ENCODE measurements at regions not wholly inside any gene's neighbourhood (a gene's known extent, or its start where the extent isn't known, plus 50 kb on each side); places are given as distances from the start of the nearest gene placed in this dataset.

DNA sequence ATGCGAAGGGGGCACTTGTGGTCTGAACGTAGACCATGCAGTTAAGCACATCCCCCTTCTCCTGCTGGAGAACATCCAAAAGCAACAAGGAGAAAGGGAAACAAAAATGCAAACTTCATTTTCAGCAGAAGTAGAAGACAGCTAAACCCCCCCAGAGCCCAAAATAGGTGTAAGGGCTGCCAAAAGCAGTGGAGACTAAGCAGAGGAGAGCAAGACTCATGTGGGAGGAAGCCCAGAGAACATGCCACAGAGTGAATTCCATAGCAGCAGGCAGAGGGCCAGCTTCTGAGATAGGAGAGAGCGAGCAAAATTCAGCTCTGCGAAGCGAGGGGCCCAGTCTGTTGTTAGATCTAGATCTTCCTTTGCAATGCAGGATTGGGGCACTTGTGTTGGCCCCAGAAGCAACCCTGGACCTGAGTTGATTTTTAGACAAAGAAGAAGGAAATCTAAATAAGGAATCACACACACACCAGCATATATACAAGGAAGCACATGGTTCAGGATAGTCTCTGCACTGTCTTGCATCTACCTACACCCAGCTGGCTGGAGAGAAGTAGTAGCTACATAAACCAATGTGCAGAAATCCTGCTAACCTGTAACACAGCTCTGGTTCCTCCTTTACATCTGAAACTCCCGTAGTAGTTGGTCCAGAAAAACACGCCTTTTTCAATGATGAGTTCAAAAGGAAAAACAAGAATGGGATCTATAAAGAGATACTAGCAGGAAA is 199.6 kb downstream of the SPRY2 start:
- Histone ChIP-seq H3K36me3 (ENCODE audit: insufficient read depth, low read length) (no peaks in the 10 kb centered on the region), H3K4me1 (ENCODE audit: insufficient read depth, low read length) (peaks cover 10% of the 10 kb centered on the region), H3K9me3 (ENCODE audit: control insufficient read depth, insufficient read depth, low read length) (no peaks in the 10 kb centered on the region), H3K9ac (ENCODE audit: low read depth, low read length) (no peak overlapping the region)

DNA sequence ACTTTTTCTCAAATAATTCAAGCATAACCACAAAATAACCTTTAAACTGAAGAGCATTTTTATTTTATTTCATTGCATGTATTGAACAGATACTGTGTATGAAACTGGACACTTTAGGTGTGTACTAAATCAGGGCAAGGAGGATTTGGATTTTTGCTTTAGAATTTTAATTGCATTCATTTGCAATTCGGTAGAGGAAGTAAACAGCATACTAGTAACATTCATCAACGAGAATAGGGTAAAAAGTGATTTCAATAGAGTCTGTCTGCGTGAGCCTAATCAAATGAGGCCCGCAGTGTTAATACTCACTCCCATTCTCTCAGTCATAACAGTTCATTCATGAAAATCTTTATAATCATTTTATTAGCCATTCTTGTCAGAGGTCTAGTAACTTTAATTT is 200.2 kb downstream of the SPRY2 start:
- no peaks in the 10 kb centered on the region for H3K9me3 ChIP-seq (ENCODE audit: control insufficient read depth, insufficient read depth, low read length)
- no peak overlapping the region for H3K9ac ChIP-seq (ENCODE audit: low read depth, low read length)
- no peaks in the 10 kb centered on the region for H3K36me3 ChIP-seq (ENCODE audit: insufficient read depth, low read length)
- H3K4me1 ChIP-seq (ENCODE audit: insufficient read depth, low read length), result peaks cover 10% of the 10 kb centered on the region

DNA sequence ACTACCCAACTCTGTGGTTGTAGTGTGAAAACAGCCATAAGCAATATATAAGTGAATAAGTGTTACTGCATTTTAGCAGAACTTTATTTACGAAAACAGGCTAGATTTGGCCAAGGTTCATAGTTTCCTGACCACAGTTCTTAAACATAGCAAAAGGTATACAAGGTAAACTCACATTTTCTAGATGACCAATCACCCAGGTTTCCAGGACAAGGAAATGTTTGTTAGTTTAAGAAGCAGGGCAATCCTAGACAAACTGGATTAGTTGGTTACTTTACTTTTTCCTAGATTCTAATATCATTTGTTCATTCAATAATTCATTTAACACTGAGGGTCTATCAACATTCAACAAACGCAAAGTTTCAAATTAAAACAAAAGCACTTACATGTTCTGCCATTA is 201.7 kb downstream of the SPRY2 start:
- Histone ChIP-seq H3K9ac (ENCODE audit: low read depth, low read length) (no peak overlapping the region), H3K9me3 (ENCODE audit: control insufficient read depth, insufficient read depth, low read length) (no peaks in the 10 kb centered on the region), H3K36me3 (ENCODE audit: insufficient read depth, low read length) (no peaks in the 10 kb centered on the region), H3K4me1 (ENCODE audit: insufficient read depth, low read length) (peaks cover 13% of the 10 kb centered on the region)

DNA sequence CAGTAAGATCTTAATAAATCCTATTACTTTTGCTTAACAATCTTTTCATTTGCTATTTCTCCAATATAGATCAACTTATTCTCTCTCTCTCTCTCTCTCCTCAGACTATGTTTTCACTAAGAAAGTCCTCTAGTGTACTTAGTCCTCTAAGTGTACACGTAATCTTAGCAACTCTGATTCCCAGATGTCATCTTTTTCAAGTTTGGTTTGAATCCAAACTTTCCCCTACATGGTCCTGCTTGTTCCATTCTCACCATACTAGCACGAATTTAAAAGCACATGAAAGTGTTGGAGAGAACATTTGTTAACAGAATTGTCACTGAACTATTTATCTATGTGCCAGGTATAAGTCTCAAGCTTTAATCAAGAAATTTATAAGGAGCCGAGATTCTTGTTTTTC is 202.9 kb downstream of the SPRY2 start:
- no peaks in the 10 kb centered on the region for H3K9me3 ChIP-seq (ENCODE audit: control insufficient read depth, insufficient read depth, low read length)
- peaks cover 25% of the 10 kb centered on the region for H3K4me1 ChIP-seq (ENCODE audit: insufficient read depth, low read length)
- H3K36me3 ChIP-seq (ENCODE audit: insufficient read depth, low read length), result no peaks in the 10 kb centered on the region
- H3K9ac ChIP-seq (ENCODE audit: low read depth, low read length), result no peak overlapping the region

DNA sequence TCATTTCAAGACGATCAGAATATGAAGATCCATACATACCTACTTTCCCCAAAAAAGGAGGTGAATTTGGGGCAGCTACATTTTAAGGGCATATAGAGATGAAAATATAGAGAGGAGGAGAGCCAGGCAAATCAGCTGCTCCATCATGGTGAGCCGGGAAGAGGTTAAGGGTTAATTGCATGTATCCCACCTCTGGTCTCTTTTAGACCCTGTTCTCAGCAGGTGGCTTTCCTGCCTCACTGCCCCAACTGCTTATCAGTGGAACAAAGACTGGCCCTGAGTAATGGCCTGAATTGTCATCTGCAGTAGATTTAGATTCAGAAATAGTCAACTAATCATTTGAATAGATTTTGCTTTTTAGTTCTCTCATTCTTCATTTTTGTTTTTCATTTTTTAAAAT is 206.6 kb downstream of the SPRY2 start:
- Histone ChIP-seq H3K36me3 (ENCODE audit: insufficient read depth, low read length) (no peaks in the 10 kb centered on the region), H3K4me1 (ENCODE audit: insufficient read depth, low read length) (peaks cover 27% of the 10 kb centered on the region), H3K9me3 (ENCODE audit: control insufficient read depth, insufficient read depth, low read length) (no peaks in the 10 kb centered on the region)

DNA sequence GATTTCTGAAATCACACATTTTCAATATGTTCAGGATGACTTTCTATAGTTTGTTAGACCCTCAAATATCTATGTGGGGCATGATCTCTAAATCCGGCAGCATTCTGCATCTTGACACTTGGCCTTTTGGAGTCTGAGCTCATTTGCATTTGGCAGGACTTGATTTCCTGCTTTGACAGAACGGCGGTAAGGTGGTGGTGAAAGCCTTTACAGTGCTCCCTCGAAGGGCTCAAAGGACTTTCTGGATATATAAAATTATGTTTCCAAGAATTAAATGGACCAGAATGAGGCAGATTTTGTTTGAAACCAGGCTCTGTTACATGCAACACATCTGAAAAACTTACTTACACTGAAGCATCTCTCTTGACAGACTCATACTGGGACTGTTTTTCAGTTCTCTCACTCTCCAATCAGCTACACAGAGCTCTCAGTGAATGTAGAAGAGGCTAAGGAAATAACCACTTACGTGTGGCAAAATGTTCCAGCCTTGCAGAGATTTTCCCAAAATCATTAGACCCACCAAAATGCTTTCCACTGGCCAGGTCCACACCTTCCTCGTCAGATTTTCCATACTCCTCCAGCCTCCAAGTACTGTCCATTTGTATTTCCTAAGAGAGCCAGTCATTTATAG is 207.2 kb downstream of the SPRY2 start:
- Histone ChIP-seq H3K9me3 (ENCODE audit: control insufficient read depth, insufficient read depth, low read length) (no peaks in the 10 kb centered on the region), H3K4me1 (ENCODE audit: insufficient read depth, low read length) (peaks cover 27% of the 10 kb centered on the region), H3K9ac (ENCODE audit: low read depth, low read length) (no peak overlapping the region), H3K36me3 (ENCODE audit: insufficient read depth, low read length) (no peaks in the 10 kb centered on the region)

More for the DNA sequence above, 206.6 kb downstream of the SPRY2 start:
- H3K9ac ChIP-seq (ENCODE audit: low read depth, low read length), result no peak overlapping the region

DNA sequence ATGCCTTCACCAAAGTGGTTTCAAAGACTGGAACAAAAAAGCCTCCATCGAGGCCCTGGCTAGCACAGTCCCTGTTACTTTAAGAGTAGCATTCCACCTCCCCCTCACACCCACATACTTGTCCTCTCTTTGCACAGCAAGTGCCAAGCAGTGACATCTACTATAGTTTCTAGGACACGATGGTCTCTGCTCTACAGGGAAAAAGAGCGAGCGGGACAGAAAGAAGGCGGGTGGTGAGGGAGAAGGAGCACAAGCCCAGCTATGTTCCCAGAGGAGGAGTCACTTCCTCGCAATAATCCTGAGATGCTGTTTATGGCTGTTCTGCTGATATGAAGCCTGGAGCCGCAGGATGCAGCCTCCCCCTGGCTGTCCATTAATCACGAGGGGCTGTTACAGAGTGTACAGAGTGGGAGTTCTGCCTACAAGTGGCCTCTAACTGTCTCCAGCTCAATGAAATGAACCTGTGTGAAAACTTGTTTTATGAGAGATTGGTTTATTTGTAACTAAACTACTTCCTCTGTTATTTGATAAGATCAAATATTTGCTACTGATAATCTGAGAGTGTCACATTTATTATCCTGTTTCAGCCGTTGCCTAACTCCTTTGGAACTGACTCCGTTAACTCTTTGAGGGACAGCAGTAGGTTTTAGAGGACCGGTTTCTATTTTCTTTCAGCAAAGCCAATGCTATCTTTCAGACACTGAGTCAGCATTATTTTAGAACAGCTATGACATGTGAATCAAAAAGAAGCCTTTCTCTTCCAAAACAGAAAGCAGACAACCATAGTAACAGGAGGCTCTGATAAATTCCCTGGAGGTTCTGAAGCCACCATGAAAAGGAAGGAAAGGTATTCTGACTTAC is 208.0 kb downstream of the SPRY2 start:
- Histone ChIP-seq H3K4me1 (ENCODE audit: insufficient read depth, low read length) (peaks cover 27% of the 10 kb centered on the region), H3K36me3 (ENCODE audit: insufficient read depth, low read length) (no peaks in the 10 kb centered on the region), H3K9me3 (ENCODE audit: control insufficient read depth, insufficient read depth, low read length) (no peaks in the 10 kb centered on the region), H3K9ac (ENCODE audit: low read depth, low read length) (peak overlapping the region; percentile 14; the same call in 1 of the 2 replicates)

DNA sequence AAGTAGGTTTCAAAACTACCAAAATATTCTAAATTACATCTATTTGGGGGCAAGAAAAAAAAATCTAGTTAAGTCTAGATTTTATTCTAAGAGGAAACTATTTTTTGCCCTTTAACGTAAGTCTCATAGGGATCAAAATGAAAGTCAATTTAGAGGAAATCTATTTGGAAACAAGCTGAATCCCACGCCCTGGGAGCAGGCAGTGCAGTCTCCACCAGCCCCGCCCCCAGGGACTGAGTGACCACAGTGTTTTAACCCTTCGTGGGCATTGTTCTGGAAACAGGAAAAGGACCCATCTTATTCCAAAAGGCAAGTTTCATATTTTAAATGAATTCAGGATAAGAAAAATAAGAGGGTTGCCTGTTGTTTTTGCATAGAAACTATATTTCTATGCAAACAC is 209.7 kb downstream of the SPRY2 start:
- peak overlapping the region; percentile 16; the same call in 1 of the 2 replicates for H3K9ac ChIP-seq (ENCODE audit: low read depth, low read length)
- no peaks in the 10 kb centered on the region for H3K9me3 ChIP-seq (ENCODE audit: control insufficient read depth, insufficient read depth, low read length)
- H3K36me3 ChIP-seq (ENCODE audit: insufficient read depth, low read length), result no peaks in the 10 kb centered on the region
- peaks cover 32% of the 10 kb centered on the region for H3K4me1 ChIP-seq (ENCODE audit: insufficient read depth, low read length)

DNA sequence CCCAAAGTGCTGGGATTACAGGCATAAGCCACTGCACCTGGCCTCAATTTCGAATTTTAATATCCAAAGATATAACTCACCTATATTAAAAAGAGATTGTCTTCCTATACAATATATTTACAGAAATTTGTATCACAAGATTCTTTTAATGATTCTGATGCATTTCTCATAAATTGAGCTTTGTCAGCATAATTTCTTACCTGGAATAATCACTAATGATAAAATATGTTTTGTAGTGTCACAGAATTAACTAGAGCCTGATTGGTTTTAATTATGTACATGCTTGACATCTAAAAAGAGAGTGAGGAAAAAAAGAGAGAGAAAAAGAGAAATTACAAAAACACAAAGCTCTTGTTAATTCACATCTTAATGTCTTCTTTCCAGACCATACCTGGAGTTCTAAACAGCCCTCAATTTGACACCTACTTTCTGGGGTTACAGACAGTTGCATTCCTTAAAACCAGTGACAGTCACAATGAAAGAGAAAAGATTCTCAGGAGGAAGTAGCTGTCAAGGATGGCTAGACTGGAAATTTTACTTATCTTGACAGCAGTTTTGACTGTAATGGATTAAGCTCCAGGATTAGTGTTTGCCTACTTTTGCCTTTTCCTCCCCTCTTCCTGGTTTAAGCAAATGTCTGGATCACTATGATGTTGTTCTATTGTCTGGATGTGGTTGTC is 214.4 kb downstream of the SPRY2 start:
- H3K36me3 ChIP-seq (ENCODE audit: insufficient read depth, low read length), result no peaks in the 10 kb centered on the region
- H3K9ac ChIP-seq (ENCODE audit: low read depth, low read length), result no peak overlapping the region
- no peaks in the 10 kb centered on the region for H3K9me3 ChIP-seq (ENCODE audit: control insufficient read depth, insufficient read depth, low read length)
- peaks cover 17% of the 10 kb centered on the region for H3K4me1 ChIP-seq (ENCODE audit: insufficient read depth, low read length)

DNA sequence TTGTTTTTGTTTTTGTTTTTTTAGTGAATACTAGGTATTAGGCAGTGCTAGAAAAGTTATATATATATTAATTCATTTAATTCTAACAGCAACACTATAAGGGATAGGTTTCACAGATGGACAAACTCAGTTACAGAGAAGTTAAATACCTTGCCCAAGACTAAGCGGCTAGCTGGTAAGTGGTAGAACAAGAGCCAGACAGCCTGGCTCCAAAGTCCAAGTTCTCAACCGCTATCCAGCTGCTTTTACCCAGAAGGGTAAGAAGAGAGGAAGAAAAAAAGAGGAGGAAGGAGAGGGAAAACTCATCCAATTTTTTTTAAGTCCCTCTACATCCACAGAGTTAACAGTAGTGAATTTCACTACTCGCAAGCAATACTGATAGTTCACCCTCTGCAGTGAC is 217.0 kb downstream of the SPRY2 start:
- H3K9ac ChIP-seq (ENCODE audit: low read depth, low read length), result no peak overlapping the region
- peaks cover 16% of the 10 kb centered on the region for H3K4me1 ChIP-seq (ENCODE audit: insufficient read depth, low read length)
- H3K36me3 ChIP-seq (ENCODE audit: insufficient read depth, low read length), result no peaks in the 10 kb centered on the region
- H3K9me3 ChIP-seq (ENCODE audit: control insufficient read depth, insufficient read depth, low read length), result no peaks in the 10 kb centered on the region

DNA sequence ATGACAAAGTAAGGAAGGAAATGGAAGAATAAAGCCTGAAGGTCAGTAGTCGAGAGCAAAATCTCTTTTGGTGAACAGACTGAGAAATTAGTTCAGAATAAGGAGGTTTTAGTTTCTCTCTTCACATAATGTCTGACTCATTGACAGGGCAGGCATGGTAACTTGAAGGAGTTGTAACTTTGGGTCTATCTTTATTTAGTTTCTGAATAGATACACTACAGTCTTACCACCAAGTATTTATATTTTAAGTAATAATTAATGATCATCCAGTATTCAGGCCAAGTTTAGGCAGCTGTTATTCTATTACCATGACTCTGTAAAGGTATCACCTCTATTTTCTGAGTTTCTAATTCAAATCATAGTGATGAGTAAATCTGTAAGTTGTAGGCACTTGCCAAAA is 219.9 kb downstream of the SPRY2 start:
- Histone ChIP-seq H3K9ac (ENCODE audit: low read depth, low read length) (no peak overlapping the region), H3K4me1 (ENCODE audit: insufficient read depth, low read length) (peaks cover 18% of the 10 kb centered on the region), H3K9me3 (ENCODE audit: control insufficient read depth, insufficient read depth, low read length) (no peaks in the 10 kb centered on the region), H3K36me3 (ENCODE audit: insufficient read depth, low read length) (no peaks in the 10 kb centered on the region)

DNA sequence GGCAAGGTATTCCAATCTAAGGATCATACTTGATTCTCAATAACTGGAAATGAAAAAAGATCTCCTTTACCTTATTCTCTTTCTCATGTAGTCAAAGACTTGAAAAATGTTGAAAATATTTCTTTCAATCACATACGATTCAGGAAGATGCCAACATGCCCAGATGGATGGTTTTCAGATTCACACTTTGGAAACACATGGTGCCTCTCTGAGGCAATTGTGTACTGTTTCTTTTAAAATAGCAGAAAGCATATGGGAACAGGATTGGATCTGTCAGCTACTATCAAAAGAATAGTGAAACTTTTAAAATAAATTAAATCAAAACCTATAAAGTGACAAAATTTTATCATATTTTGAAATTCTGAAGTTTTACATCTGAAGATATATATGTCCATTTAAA is 222.4 kb downstream of the SPRY2 start:
- Histone ChIP-seq H3K4me1 (ENCODE audit: insufficient read depth, low read length) (peaks cover 19% of the 10 kb centered on the region; the same call in 1 of the 2 replicates), H3K9ac (ENCODE audit: low read depth, low read length) (no peak overlapping the region), H3K9me3 (ENCODE audit: control insufficient read depth, insufficient read depth, low read length) (no peaks in the 10 kb centered on the region), H3K36me3 (ENCODE audit: insufficient read depth, low read length) (no peaks in the 10 kb centered on the region)

DNA sequence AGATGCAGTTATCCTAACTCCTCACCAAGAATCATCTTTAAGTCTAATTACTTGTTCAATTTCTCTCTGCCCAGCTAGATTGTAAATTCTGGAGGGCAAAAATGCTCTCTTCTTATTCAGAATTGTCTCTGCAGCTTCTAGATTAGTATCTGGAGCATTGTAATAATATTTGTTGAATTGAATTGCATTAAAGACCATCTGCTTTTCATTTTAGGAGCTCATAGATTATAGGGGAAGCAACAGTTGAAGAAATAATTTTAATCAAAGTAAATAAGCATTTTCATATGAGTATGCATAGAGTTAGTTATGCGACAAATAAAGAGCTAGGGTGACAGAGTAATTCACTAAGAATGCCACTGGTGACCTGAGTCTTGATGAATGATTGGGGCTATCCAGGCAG is 222.8 kb downstream of the SPRY2 start:
- H3K4me1 ChIP-seq (ENCODE audit: insufficient read depth, low read length), result peaks cover 19% of the 10 kb centered on the region; the same call in 1 of the 2 replicates
- H3K9ac ChIP-seq (ENCODE audit: low read depth, low read length), result no peak overlapping the region
- H3K36me3 ChIP-seq (ENCODE audit: insufficient read depth, low read length), result no peaks in the 10 kb centered on the region
- H3K9me3 ChIP-seq (ENCODE audit: control insufficient read depth, insufficient read depth, low read length), result no peaks in the 10 kb centered on the region

DNA sequence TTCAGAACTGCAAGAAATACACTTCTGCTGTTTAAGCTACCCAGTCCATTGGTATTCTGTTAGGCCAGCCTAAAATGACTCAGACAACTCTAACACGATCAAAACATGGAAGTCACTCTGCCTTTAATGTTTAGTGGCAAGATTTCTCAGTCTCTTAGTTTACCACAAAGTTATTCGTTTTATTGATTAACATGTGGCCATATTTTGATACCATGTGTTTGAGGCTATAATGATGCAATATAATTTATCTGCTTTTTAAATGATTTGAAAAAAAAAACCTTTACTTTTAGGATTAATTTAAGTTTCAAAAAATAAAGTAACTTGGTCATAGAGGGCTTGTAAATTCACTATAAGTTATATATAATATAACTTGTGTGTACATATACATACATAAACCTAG is 223.4 kb downstream of the SPRY2 start:
- H3K4me1 ChIP-seq (ENCODE audit: insufficient read depth, low read length), result peaks cover 19% of the 10 kb centered on the region; the same call in 1 of the 2 replicates

More for the DNA sequence above, 223.4 kb downstream of the SPRY2 start:
- H3K9ac ChIP-seq (ENCODE audit: low read depth, low read length), result no peak overlapping the region
- H3K36me3 ChIP-seq (ENCODE audit: insufficient read depth, low read length), result no peaks in the 10 kb centered on the region
- no peaks in the 10 kb centered on the region for H3K9me3 ChIP-seq (ENCODE audit: control insufficient read depth, insufficient read depth, low read length)

Data from ES-I3 (cell line).